GM12878 (cell line): ENCODE measurements at regions not wholly inside any gene's neighbourhood (a gene's known extent, or its start where the extent isn't known, plus 50 kb on each side); places are given as distances from the start of the nearest gene placed in this dataset.

ENCODE experiments used
- ATAC-seq: fragments of 200-7000 bp; cut with Tn5 transposase; 3 replicates; pipeline ENCODE4 v1.9.1; 2020; ENCODE audit warnings: mild to moderate bottlenecking, moderate library complexity
- BruUV-seq: library from RNA; stranded (reverse); fragments of 400-500 nt; replicated peaks from 2 replicates; lab custom pipeline; 2021; lab: Mats Ljungman, UMichigan
- CTCF ChIA-PET: fragments of 300-600 bp; sonication (Branson Sonifier 250); formaldehyde crosslinking; extraction: SDS; loops from one replicate; lab custom pipeline; 2021; ENCODE audit warnings: inconsistent platforms; lab: Yijun Ruan, JAX
- POLR2A ChIA-PET: fragments of 350-600 bp; formaldehyde crosslinking; extraction: SDS; loops from one replicate; lab custom pipeline; 2021; ENCODE audit warnings: inconsistent platforms; lab: Charles Lee
- RAD21 ChIA-PET: fragments of 300-600 bp; sonication (Branson Sonifier 250); formaldehyde crosslinking; loops from one replicate; lab custom pipeline; 2023; ENCODE audit warnings: antibody characterized with exemption; ENCODE audit not compliant: unreplicated experiment; lab: Charles Lee
- SMC1A ChIA-PET: fragments of 300-600 bp; sonication (Branson Sonifier 250); formaldehyde crosslinking; loops from one replicate; lab custom pipeline; 2023; ENCODE audit not compliant: unreplicated experiment, uncharacterized antibody; lab: Charles Lee
- DNase-seq: peaks from one replicate; pipeline ENCODE4 v3.0.0-alpha.2; 2011; ENCODE audit warnings: low read depth, low spot score
- FAIRE-seq: peaks from 3 replicates; lab custom pipeline; 2011; peaks lifted over from hg19 to GRCh38; lab: Jason Lieb, UNC
- H2AFZ ChIP-seq: 2 replicates; pipeline ENCODE4 v1.6.0; 2011; ENCODE audit warnings: low read depth, low read length, control low read depth; ENCODE audit not compliant: control insufficient read depth
- H3K27ac ChIP-seq: 2 replicates; pipeline ENCODE4 v1.5.1; 2011; ENCODE audit warnings: control low read depth; ENCODE audit not compliant: control insufficient read depth, insufficient read depth
- H3K27me3 ChIP-seq, 2 experiments: replicated peaks in 1 of 2; 2 replicates each; pipeline versions ENCODE4 v1.6.0 to v1.6.1; 2011; ENCODE audit warnings: low read length in 1 of 2; ENCODE audit not compliant: control insufficient read depth in 2 of 2, insufficient read depth in 2 of 2
- H3K36me3 ChIP-seq, 2 experiments: 2 replicates each; pipeline ENCODE4 v1.5.1; 2011; ENCODE audit warnings: low read length in 1 of 2; ENCODE audit not compliant: control insufficient read depth in 2 of 2, insufficient read depth in 2 of 2
- H3K4me1 ChIP-seq: 2 replicates; pipeline ENCODE4 v1.6.1; 2011; ENCODE audit warnings: mild to moderate bottlenecking, low read length, moderate library complexity, mixed read lengths; ENCODE audit not compliant: control insufficient read depth, insufficient read depth
- H3K4me2 ChIP-seq: 2 replicates; pipeline ENCODE4 v1.6.0; 2011; ENCODE audit warnings: control low read depth; ENCODE audit not compliant: control insufficient read depth, insufficient read depth
- H3K4me3 ChIP-seq: fragments of 200-600 bp; sonication (generic); 2 replicates; pipeline ENCODE4 v1.5.1; 2016
- H3K79me2 ChIP-seq: 2 replicates; pipeline ENCODE4 v1.6.0; 2011; ENCODE audit warnings: low read length; ENCODE audit not compliant: control insufficient read depth, insufficient read depth
- H3K9ac ChIP-seq: 2 replicates; pipeline ENCODE4 v1.8.0; 2011; ENCODE audit warnings: low read length, control low read depth, mixed read lengths; ENCODE audit not compliant: control insufficient read depth, insufficient read depth
- H3K9me3 ChIP-seq: replicated peaks from 3 replicates; pipeline ENCODE4 v1.5.1; 2011; ENCODE audit warnings: mild to moderate bottlenecking, low read length; ENCODE audit not compliant: control insufficient read depth, insufficient read depth
- H4K20me1 ChIP-seq: 2 replicates; pipeline ENCODE4 v1.6.0; 2011; ENCODE audit not compliant: control insufficient read depth, insufficient read depth
- ATF7 ChIP-seq: fragments of 450-650 bp; IDR thresholded peaks from 2 replicates; pipeline ENCODE4 v1.6.1; 2016; ENCODE audit warnings: low read depth, mild to moderate bottlenecking
- BCL11A ChIP-seq: IDR thresholded peaks from 2 replicates; pipeline ENCODE4 v1.6.1; 2011; ENCODE audit warnings: low read depth, low read length
- BRCA1 ChIP-seq: IDR thresholded peaks from 2 replicates; pipeline ENCODE4 v1.6.1; 2011; ENCODE audit warnings: low read depth, low read length, improper control_type of control experiment
- CEBPB ChIP-seq, 2 experiments: fragments of 150-350 bp in 1 of 2; IDR thresholded peaks; 2 replicates each; pipeline ENCODE4 v1.6.1; 2012 to 2014; ENCODE audit warnings: low read depth in 2 of 2, low read length in 2 of 2, borderline replicate concordance in 1 of 2, inconsistent platforms in 1 of 2
- ESRRA ChIP-seq: IDR thresholded peaks from 2 replicates; pipeline ENCODE4 v1.6.1; 2012; ENCODE audit warnings: mild to moderate bottlenecking, low read length, improper control_type of control experiment
- EZH2 ChIP-seq: IDR thresholded peaks from 2 replicates; pipeline ENCODE4 v1.6.1; 2012; ENCODE audit warnings: low read depth, mild to moderate bottlenecking, control low read depth, inconsistent platforms, low read length, borderline replicate concordance; ENCODE audit not compliant: control insufficient read depth
- GATAD2B ChIP-seq: fragments of 450-650 bp; conservative IDR thresholded peaks from 2 replicates; pipeline ENCODE4 v1.6.1; 2017; ENCODE audit warnings: low read depth, mild to moderate bottlenecking, moderate library complexity
- HDGF ChIP-seq: fragments of 450-650 bp; IDR thresholded peaks from 2 replicates; pipeline ENCODE4 v1.6.1; 2016; ENCODE audit warnings: antibody characterized with exemption
- KAT2A ChIP-seq: conservative IDR thresholded peaks from 2 replicates; pipeline ENCODE4 v1.6.1; 2011; ENCODE audit warnings: low read depth, low read length; ENCODE audit not compliant: control insufficient read depth
- MAX ChIP-seq: IDR thresholded peaks from 2 replicates; pipeline ENCODE4 v1.6.1; 2012; ENCODE audit warnings: low read depth, low read length, improper control_type of control experiment
- MTA3 ChIP-seq: IDR thresholded peaks from 2 replicates; pipeline ENCODE4 v1.6.1; 2012; ENCODE audit warnings: low read length, inconsistent platforms, borderline replicate concordance
- MYC ChIP-seq: IDR thresholded peaks from 2 replicates; pipeline ENCODE4 v1.6.1; 2011; ENCODE audit warnings: mild to moderate bottlenecking, low read length, moderate library complexity, inconsistent platforms; ENCODE audit not compliant: insufficient read depth, insufficient replicate concordance, insufficient read length, severe bottlenecking
- NFIC ChIP-seq: IDR thresholded peaks from 2 replicates; pipeline ENCODE4 v1.6.1; 2012; ENCODE audit warnings: low read depth, mild to moderate bottlenecking, inconsistent platforms, low read length, moderate library complexity
- REST ChIP-seq: IDR thresholded peaks from 2 replicates; pipeline ENCODE4 v1.6.1; 2012; ENCODE audit warnings: mild to moderate bottlenecking, low read depth, low read length
- SUPT20H ChIP-seq: IDR thresholded peaks from 2 replicates; pipeline ENCODE4 v1.6.1; 2011; ENCODE audit warnings: low read depth, mild to moderate bottlenecking, low read length, moderate library complexity, borderline replicate concordance; ENCODE audit not compliant: control insufficient read depth
- SUZ12 ChIP-seq: fragments of 200-600 bp; sonication (generic); IDR thresholded peaks from one replicate; pipeline ENCODE4 v1.6.1; 2018; ENCODE audit warnings: antibody characterized with exemption, mild to moderate bottlenecking; ENCODE audit not compliant: unreplicated experiment
- WGBS: methylation state at CpG from one replicate; pipeline ENCODE4 v1.1.6; 2016; ENCODE audit warnings: low lambda C conversion rate; ENCODE audit not compliant: insufficient replicate concordance, insufficient coverage; ENCODE audit errors: missing lambda C conversion rate; 5-methylcytosine and 5-hydroxymethylcytosine counted together
- in situ Hi-C: fragments of 300-500 bp; cut with MboI; formaldehyde crosslinking; loops from 9 replicates; pipeline ENCODE4 v1.14.3; 2018; ENCODE audit warnings: mixed read lengths
- intact Hi-C: fragments of 100-400 bp; cut with micrococcal nuclease; formaldehyde crosslinking; loops from one replicate; pipeline ENCODE4 v1.14.2; 2022; ENCODE audit not compliant: unreplicated experiment
- TF ChIP-seq, protein P1 (sequence below): IDR thresholded peaks from 2 replicates; pipeline ENCODE4 v1.6.1; 2011; ENCODE audit warnings: mild to moderate bottlenecking, low read depth, low read length, moderate library complexity; ENCODE audit not compliant: insufficient replicate concordance
- TF ChIP-seq, protein P2 (sequence below), 3 experiments: IDR thresholded peaks in 2 of 3; conservative IDR thresholded peaks in 1 of 3; 2 replicates each; pipeline ENCODE4 v1.5.1; 2011; ENCODE audit warnings: low read depth in 3 of 3, low read length in 3 of 3, mild to moderate bottlenecking in 3 of 3, control low read depth in 2 of 3, moderate library complexity in 2 of 3, inconsistent platforms in 1 of 3, mixed read lengths in 1 of 3; ENCODE audit not compliant: control insufficient read depth in 2 of 3, insufficient read depth in 1 of 3; ENCODE audit errors: extremely low read depth in 1 of 3

DNA sequence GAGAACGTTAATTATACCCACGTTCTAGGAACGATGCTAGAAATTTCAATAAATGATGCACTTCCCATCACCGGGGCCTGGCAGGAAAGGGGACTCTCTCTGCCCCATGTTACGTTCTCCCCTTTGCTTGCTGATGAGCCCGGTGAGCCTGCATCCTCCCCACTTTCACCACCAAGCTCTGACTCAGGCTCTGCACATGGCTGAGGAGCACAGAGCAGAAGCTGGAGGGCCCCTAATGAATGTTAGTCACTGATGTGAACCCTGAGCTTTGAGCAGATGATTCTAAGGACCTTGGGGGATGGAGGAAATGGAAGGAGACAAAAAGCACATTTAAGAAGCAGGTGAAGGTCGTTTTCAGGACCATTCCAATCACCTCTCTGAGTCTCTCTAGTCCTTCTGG is 468.2 kb upstream of the ARID1B start:
- no peak overlapping the region for H3K27ac ChIP-seq
- H3K79me2 ChIP-seq: no peaks in the 10 kb centered on the region
- intact Hi-C loops: no loop called here
- 18% methylated on average over 7 of the region's 7 CpGs for WGBS
- H3K9ac ChIP-seq: no peak overlapping the region
- H3K36me3 ChIP-seq: no peaks in the 10 kb centered on the region
- H4K20me1 ChIP-seq: no peaks in the 10 kb centered on the region
- POLR2A ChIA-PET: no interaction called here
- no peaks in the 10 kb centered on the region for H3K9me3 ChIP-seq
- RAD21 ChIA-PET: no interaction called here
- SMC1A ChIA-PET: interaction anchor here (1.0 kb wide), 1 partner anchor 82 kb away, joined by 3 read pairs; no protein-coding TSS in a partner anchor
- in situ Hi-C loops: no loop called here
- CTCF ChIA-PET: no interaction called here
- no peaks in the 10 kb centered on the region for H3K4me1 ChIP-seq
- no TSS peak for BruUV-seq
- DNase-seq: no peak
- H2AFZ ChIP-seq: no peak overlapping the region
- H3K27me3 ChIP-seq: no peaks in the 10 kb centered on the region; a peak in 1 of 4 replicates
- no peak for ATAC-seq
- no peak overlapping the region for H3K4me2 ChIP-seq
- H3K4me3 ChIP-seq: no peak overlapping the region
- no peak for FAIRE-seq
- TF ChIP-seq, protein P1, sequence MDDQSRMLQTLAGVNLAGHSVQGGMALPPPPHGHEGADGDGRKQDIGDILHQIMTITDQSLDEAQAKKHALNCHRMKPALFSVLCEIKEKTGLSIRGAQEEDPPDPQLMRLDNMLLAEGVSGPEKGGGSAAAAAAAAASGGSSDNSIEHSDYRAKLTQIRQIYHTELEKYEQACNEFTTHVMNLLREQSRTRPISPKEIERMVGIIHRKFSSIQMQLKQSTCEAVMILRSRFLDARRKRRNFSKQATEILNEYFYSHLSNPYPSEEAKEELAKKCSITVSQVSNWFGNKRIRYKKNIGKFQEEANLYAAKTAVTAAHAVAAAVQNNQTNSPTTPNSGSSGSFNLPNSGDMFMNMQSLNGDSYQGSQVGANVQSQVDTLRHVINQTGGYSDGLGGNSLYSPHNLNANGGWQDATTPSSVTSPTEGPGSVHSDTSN: no peak
- TF ChIP-seq EZH2 (no peak), ATF7 (no peak), REST (no peak), ESRRA (no peak), NFIC (no peak), BRCA1 (no peak), SUZ12 (no peak), MAX (no peak), KAT2A (no peak), CEBPB (IDR thresholded peaks at IDR 0.05; ENCODE audit: borderline replicate concordance in 1 of 2, low read depth in 2 of 2, low read length in 2 of 2) (no peak), MYC (no peak), GATAD2B (no peak), MTA3 (no peak), HDGF (no peak), BCL11A (no peak), SUPT20H (no peak)
- TF ChIP-seq, protein P2, sequence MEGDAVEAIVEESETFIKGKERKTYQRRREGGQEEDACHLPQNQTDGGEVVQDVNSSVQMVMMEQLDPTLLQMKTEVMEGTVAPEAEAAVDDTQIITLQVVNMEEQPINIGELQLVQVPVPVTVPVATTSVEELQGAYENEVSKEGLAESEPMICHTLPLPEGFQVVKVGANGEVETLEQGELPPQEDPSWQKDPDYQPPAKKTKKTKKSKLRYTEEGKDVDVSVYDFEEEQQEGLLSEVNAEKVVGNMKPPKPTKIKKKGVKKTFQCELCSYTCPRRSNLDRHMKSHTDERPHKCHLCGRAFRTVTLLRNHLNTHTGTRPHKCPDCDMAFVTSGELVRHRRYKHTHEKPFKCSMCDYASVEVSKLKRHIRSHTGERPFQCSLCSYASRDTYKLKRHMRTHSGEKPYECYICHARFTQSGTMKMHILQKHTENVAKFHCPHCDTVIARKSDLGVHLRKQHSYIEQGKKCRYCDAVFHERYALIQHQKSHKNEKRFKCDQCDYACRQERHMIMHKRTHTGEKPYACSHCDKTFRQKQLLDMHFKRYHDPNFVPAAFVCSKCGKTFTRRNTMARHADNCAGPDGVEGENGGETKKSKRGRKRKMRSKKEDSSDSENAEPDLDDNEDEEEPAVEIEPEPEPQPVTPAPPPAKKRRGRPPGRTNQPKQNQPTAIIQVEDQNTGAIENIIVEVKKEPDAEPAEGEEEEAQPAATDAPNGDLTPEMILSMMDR (IDR thresholded peaks at IDR 0.05 in 2 of 3, conservative IDR thresholded peaks at IDR 0.05 in 1 of 3; ENCODE audit: control insufficient read depth in 2 of 3, extremely low read depth in 1 of 3, insufficient read depth in 1 of 3, low read depth in 3 of 3, low read length in 3 of 3): no peak
